B cell (primary cell): ENCODE measurements at regions not wholly inside any gene's neighbourhood (a gene's known extent, or its start where the extent isn't known, plus 50 kb on each side); places are given as distances from the start of the nearest gene placed in this dataset.

Experiments used
- ATAC-seq: fragments of 200-7000 bp; cut with Tn5 transposase; one replicate; pipeline ENCODE4 v1.10.0; 2021; ENCODE audit warnings: low read depth, mild to moderate bottlenecking, moderate number of reproducible peaks, moderate library complexity
- CTCF ChIA-PET: fragments of 350-600 bp; sonication (Branson Sonifier 250); formaldehyde crosslinking; loops from one replicate; lab custom pipeline; 2021; ENCODE audit warnings: antibody characterized with exemption, inconsistent platforms; lab: Charles Lee
- POLR2A ChIA-PET: fragments of 350-600 bp; sonication (Branson Sonifier 250); formaldehyde crosslinking; loops from one replicate; lab custom pipeline; 2021; ENCODE audit warnings: antibody characterized with exemption; lab: Charles Lee
- DNase-seq: peaks from one replicate; pipeline ENCODE4 v3.0.0; 2013
- H2AFZ ChIP-seq: 2 replicates; pipeline ENCODE4 v1.6.1; 2012; ENCODE audit warnings: mild to moderate bottlenecking, low read depth, low read length; ENCODE audit not compliant: insufficient read depth, poor library complexity, severe bottlenecking
- H3K27ac ChIP-seq, 2 donors: 1 replicate in 1 of 2; 2 replicates in 1 of 2; pipeline ENCODE4 v1.5.1; 2012 to 2013; ENCODE audit warnings: low read length in 2 of 2, mild to moderate bottlenecking in 2 of 2, moderate library complexity in 1 of 2
- H3K27me3 ChIP-seq, 4 experiments: fragments of 200-600 bp in 1 of 4; sonication (generic) in 1 of 4; replicated peaks in 1 of 4; 1 replicate in 2 of 4; 2 replicates in 2 of 4; pipeline versions ENCODE4 v1.6.1 to v1.7.0; 2013 to 2016; ENCODE audit warnings: low read length in 3 of 4, mild to moderate bottlenecking in 2 of 4, mixed read lengths in 1 of 4, moderate library complexity in 1 of 4; ENCODE audit not compliant: insufficient read depth in 4 of 4, control insufficient read depth in 3 of 4; ENCODE audit errors: control extremely low read depth in 1 of 4
- H3K36me3 ChIP-seq, 2 experiments: replicated peaks in 1 of 2; 1 replicate in 1 of 2; 2 replicates in 1 of 2; pipeline versions ENCODE4 v1.6.1 to v1.7.1; 2013; ENCODE audit warnings: low read length in 1 of 2; ENCODE audit not compliant: insufficient read depth in 2 of 2, control insufficient read depth in 1 of 2; ENCODE audit errors: control extremely low read depth in 1 of 2, extremely low read depth in 1 of 2
- H3K4me1 ChIP-seq, 2 donors: fragments of 200-600 bp in 1 of 2; sonication (generic) in 1 of 2; 1 replicate in 1 of 2; 2 replicates in 1 of 2; pipeline versions ENCODE4 v1.5.1 to v1.6.1; 2013 to 2017; ENCODE audit warnings: low read length in 2 of 2; ENCODE audit not compliant: control insufficient read depth in 2 of 2, insufficient read depth in 2 of 2
- H3K4me2 ChIP-seq: replicated peaks from 2 replicates; pipeline ENCODE3; 2012; ENCODE audit warnings: mild to moderate bottlenecking, low read depth, low read length; ENCODE audit not compliant: poor library complexity, severe bottlenecking
- H3K4me3 ChIP-seq, 5 experiments: fragments of 200-600 bp in 1 of 5; sonication (generic) in 1 of 5; 1 replicate in 3 of 5; 2 replicates in 2 of 5; pipeline versions ENCODE4 v1.5.1 to v1.7.0; 2011 to 2016; ENCODE audit warnings: low read length in 4 of 5, mild to moderate bottlenecking in 4 of 5, low read depth in 2 of 5, control low read depth in 1 of 5, moderate library complexity in 1 of 5; ENCODE audit not compliant: insufficient read depth in 1 of 5; ENCODE audit errors: control extremely low read depth in 1 of 5, extremely low read depth in 1 of 5
- H3K79me2 ChIP-seq: fragments of 200-600 bp; sonication (generic); one replicate; pipeline ENCODE4 v1.6.0; 2016; ENCODE audit warnings: low read length; ENCODE audit not compliant: control insufficient read depth, insufficient read depth
- H3K9ac ChIP-seq: fragments of 200-600 bp; sonication (generic); 2 replicates; pipeline ENCODE4 v1.6.1; 2017; ENCODE audit warnings: mild to moderate bottlenecking, low read length, moderate library complexity
- H3K9me3 ChIP-seq, 3 donors: one replicate each; pipeline versions ENCODE4 v1.6.1 to v1.7.1; 2013; ENCODE audit warnings: low read length in 2 of 3; ENCODE audit not compliant: control insufficient read depth in 2 of 3, insufficient read depth in 1 of 3; ENCODE audit errors: control extremely low read depth in 1 of 3
- H4K20me1 ChIP-seq: 2 replicates; pipeline ENCODE4 v1.6.0; 2012; ENCODE audit warnings: mild to moderate bottlenecking, low read length; ENCODE audit not compliant: insufficient read depth, control insufficient read depth, poor library complexity, severe bottlenecking
- H3K27ac Mint-ChIP-seq: one replicate; pipeline ENCODE4 v1.8.0; 2021; ENCODE audit warnings: mixed read lengths
- H3K27me3 Mint-ChIP-seq: one replicate; pipeline ENCODE4 v1.8.0; 2021; ENCODE audit warnings: mixed read lengths
- H3K4me1 Mint-ChIP-seq: one replicate; pipeline ENCODE4 v1.8.0; 2021; ENCODE audit warnings: mixed read lengths
- H3K4me3 Mint-ChIP-seq: one replicate; pipeline ENCODE4 v1.8.0; 2021; ENCODE audit warnings: mixed read lengths
- H3K9me3 Mint-ChIP-seq: one replicate; pipeline ENCODE4 v1.8.0; 2022; ENCODE audit warnings: mixed read lengths; ENCODE audit not compliant: insufficient read depth
- CTCF ChIP-seq: fragments of 200-600 bp; IDR thresholded peaks from one replicate; pipeline ENCODE4 v1.8.0; 2022; ENCODE audit warnings: antibody characterized with exemption, mild to moderate bottlenecking
- EZH2 ChIP-seq: IDR thresholded peaks from 2 replicates; pipeline ENCODE4 v1.6.1; 2012; ENCODE audit warnings: borderline replicate concordance, low read depth, mild to moderate bottlenecking, moderate library complexity, low read length; ENCODE audit not compliant: insufficient read depth, poor library complexity, severe bottlenecking
- WGBS: methylation state at CpG from one replicate; pipeline ENCODE4 v1.1.5; 2013; ENCODE audit warnings: missing lambda C conversion rate; ENCODE audit not compliant: insufficient coverage; 5-methylcytosine and 5-hydroxymethylcytosine counted together
- intact Hi-C: fragments of 100-400 bp; cut with micrococcal nuclease; formaldehyde crosslinking; loops from one replicate; pipeline ENCODE4 v1.10.0; 2022

- DNase-seq = no peak
- ATAC-seq = no peak
- Histone ChIP-seq H3K36me3 (no peaks in the 10 kb centered on the region), H2AFZ (no peak overlapping the region), H3K9ac (no peak overlapping the region), H3K4me2 (no peak overlapping the region), H3K27me3 (no peaks in the 10 kb centered on the region), H3K79me2 (no peaks in the 10 kb centered on the region), H4K20me1 (no peaks in the 10 kb centered on the region), H3K9me3 (no peaks in the 10 kb centered on the region), H3K27ac (no peak overlapping the region), H3K4me1 (no peaks in the 10 kb centered on the region), H3K4me3 (no peak overlapping the region)
- WGBS = 38% methylated on average over 2 of the region's 6 CpGs
- Mint-ChIP-seq H3K4me3 (no peak overlapping the region), H3K27me3 (no peaks in the 10 kb centered on the region), H3K4me1 (no peaks in the 10 kb centered on the region), H3K27ac (no peak overlapping the region), H3K9me3 (peaks cover 5% of the 10 kb centered on the region)
- ChIA-PET POLR2A (no interaction called here), CTCF (no interaction called here)
- intact Hi-C loops = no loop called here
- no peak for TF ChIP-seq EZH2
Measured at GRCh38 chr14:97900196-97900854, 1103.1 kb downstream of the VRK1 start.

GRCh38 chr14:97902630-97903029 lies 1105.4 kb downstream of the VRK1 start:
- H3K4me1 ChIP-seq = no peaks in the 10 kb centered on the region
- DNase-seq (no peak), ATAC-seq (no peak)
- H3K4me2 ChIP-seq = no peak overlapping the region
- WGBS = no CpG with 5 or more reads among the region's 1 CpG
- no peaks in the 10 kb centered on the region for H3K27me3 ChIP-seq
- POLR2A ChIA-PET = no interaction called here
- no peak overlapping the region for H3K27ac ChIP-seq
- H3K4me3 Mint-ChIP-seq = no peak overlapping the region
- no peak overlapping the region for H3K27ac Mint-ChIP-seq
- H3K9me3 ChIP-seq = no peaks in the 10 kb centered on the region
- no peak overlapping the region for H2AFZ ChIP-seq
- H4K20me1 ChIP-seq = no peaks in the 10 kb centered on the region
- H3K4me3 ChIP-seq = no peak overlapping the region
- H3K79me2 ChIP-seq = no peaks in the 10 kb centered on the region
- H3K27me3 Mint-ChIP-seq = no peaks in the 10 kb centered on the region
- H3K4me1 Mint-ChIP-seq = no peaks in the 10 kb centered on the region
- no peak overlapping the region for H3K9ac ChIP-seq
- H3K9me3 Mint-ChIP-seq = peaks cover 5% of the 10 kb centered on the region
- H3K36me3 ChIP-seq = no peaks in the 10 kb centered on the region
- CTCF ChIA-PET = no interaction called here
- intact Hi-C loops = no loop called here
- no peak for TF ChIP-seq CTCF
- TF ChIP-seq EZH2 = no peak
